Mucosa of gallbladder (tissue), 1 donor: ENCODE measurements at regions not wholly inside any gene's neighbourhood (a gene's known extent, or its start where the extent isn't known, plus 50 kb on each side); places are given as distances from the start of the nearest gene placed in this dataset.
"Not testable (repeated sequence)": the region's sequence is repeated elsewhere in the genome, so short reads cannot be mapped to it uniquely, and the experiment has no call there.

ENCODE experiments used
- DNase-seq: peaks from one replicate; pipeline ENCODE4 v3.0.0-alpha.2; 2020; ENCODE audit warnings: low spot score
- donor health status: DM: no; HTN: no; CAD: no.

- DNase-seq = no peak
These were observed 111.2 kb downstream of the CAPZA3 start for GRCh38 chr12:18849080-18849479.

- no peak for DNase-seq
These were observed 111.8 kb downstream of the CAPZA3 start for GRCh38 chr12:18849761-18850160.

- DNase-seq = no peak
These were observed 112.8 kb downstream of the CAPZA3 start for GRCh38 chr12:18850752-18851151.

GRCh38 chr12:18851271-18851670 lies 113.4 kb downstream of the CAPZA3 start:
- DNase-seq = no peak

- DNase-seq = no peak
These were observed 115.8 kb downstream of the CAPZA3 start for GRCh38 chr12:18853570-18854366.

- no peak for DNase-seq
These were observed 119.7 kb downstream of the CAPZA3 start for GRCh38 chr12:18857656-18858055.

GRCh38 chr12:18859400-18859799 lies 121.5 kb downstream of the CAPZA3 start:
- no peak for DNase-seq

- no peak for DNase-seq
These were observed 123.5 kb downstream of the CAPZA3 start for GRCh38 chr12:18861287-18861858.

GRCh38 chr12:18863769-18864500 lies 126.0 kb downstream of the CAPZA3 start:
- no peak for DNase-seq

GRCh38 chr12:18864900-18865561 lies 127.1 kb downstream of the CAPZA3 start:
- DNase-seq = no peak

GRCh38 chr12:18868717-18869116 lies 130.8 kb downstream of the CAPZA3 start:
- no peak for DNase-seq

GRCh38 chr12:18872770-18873169 lies 134.9 kb downstream of the CAPZA3 start:
- no peak for DNase-seq

- DNase-seq = no peak
These were observed 140.8 kb downstream of the CAPZA3 start for GRCh38 chr12:18878676-18879180.

- DNase-seq = no peak
These were observed 144.8 kb downstream of the CAPZA3 start for GRCh38 chr12:18882690-18883089.

GRCh38 chr12:18886962-18887361 lies 149.0 kb downstream of the CAPZA3 start:
- no peak for DNase-seq

GRCh38 chr12:18887368-18887767 lies 149.4 kb downstream of the CAPZA3 start:
- DNase-seq = no peak

- DNase-seq = no peak
These were observed 150.1 kb downstream of the CAPZA3 start for GRCh38 chr12:18888047-18888446.

GRCh38 chr12:18890621-18891020 lies 152.7 kb downstream of the CAPZA3 start:
- not testable (repeated sequence) for DNase-seq

- DNase-seq = no peak
These were observed 157.6 kb downstream of the CAPZA3 start for GRCh38 chr12:18895540-18895939.

GRCh38 chr12:18895946-18896345 lies 158.0 kb downstream of the CAPZA3 start:
- no peak for DNase-seq

GRCh38 chr12:18897823-18898222 lies 159.9 kb downstream of the CAPZA3 start:
- no peak for DNase-seq

- no peak for DNase-seq
These were observed 160.6 kb downstream of the CAPZA3 start for GRCh38 chr12:18898470-18898869.
